WTC11 (cell line): ENCODE measurements at regions not wholly inside any gene's neighbourhood (a gene's known extent, or its start where the extent isn't known, plus 50 kb on each side); places are given as distances from the start of the nearest gene placed in this dataset.

Source experiments
- ATAC-seq: fragments of 200-7000 bp; cut with Tn5 transposase; 2 replicates; pipeline ENCODE4 v1.10.0; 2021; ENCODE audit warnings: mild to moderate bottlenecking, moderate library complexity
- CTCF ChIA-PET: fragments of 300-600 bp; sonication (Branson Sonifier 250); formaldehyde crosslinking; loops from one replicate; lab custom pipeline; 2021; ENCODE audit warnings: antibody characterized with exemption; lab: Charles Lee
- POLR2A ChIA-PET: fragments of 350-600 bp; sonication (Branson Sonifier 250); formaldehyde crosslinking; loops from one replicate; lab custom pipeline; 2021; ENCODE audit warnings: antibody characterized with exemption; lab: Charles Lee
- DNase-seq: peaks from one replicate; pipeline ENCODE4 v3.0.0; 2021; ENCODE audit warnings: low spot score
- H3K27ac Mint-ChIP-seq: 2 replicates; pipeline ENCODE4 v1.8.0; 2021; ENCODE audit warnings: mixed read lengths
- H3K27me3 Mint-ChIP-seq: 2 replicates; pipeline ENCODE4 v1.8.0; 2021; ENCODE audit warnings: low read depth, mild to moderate bottlenecking, moderate library complexity, mixed read lengths
- H3K36me3 Mint-ChIP-seq: 2 replicates; pipeline ENCODE4 v1.8.0; 2021; ENCODE audit warnings: mixed read lengths
- H3K4me1 Mint-ChIP-seq: 2 replicates; pipeline ENCODE4 v1.8.0; 2022; ENCODE audit warnings: mixed read lengths
- H3K4me3 Mint-ChIP-seq: 2 replicates; pipeline ENCODE4 v1.8.0; 2021; ENCODE audit warnings: mild to moderate bottlenecking, moderate library complexity, mixed read lengths
- H3K9me3 Mint-ChIP-seq: 2 replicates; pipeline ENCODE4 v1.8.0; 2021; ENCODE audit warnings: mixed read lengths
- ATF6 ChIP-seq: sonication (generic); formaldehyde crosslinking; IDR thresholded peaks from 2 replicates; pipeline ENCODE4 v1.8.1; 2023; ENCODE audit warnings: mild to moderate bottlenecking, missing genetic modification reagents
- ELF4 ChIP-seq: sonication (generic); formaldehyde crosslinking; IDR thresholded peaks from 2 replicates; pipeline ENCODE4 v1.8.1; 2022; ENCODE audit warnings: low read depth, mild to moderate bottlenecking, moderate library complexity, missing genetic modification reagents
- FOXJ3 ChIP-seq: sonication (generic); formaldehyde crosslinking; IDR thresholded peaks from 2 replicates; pipeline ENCODE4 v1.9.0; 2021; ENCODE audit warnings: missing genetic modification reagents, mild to moderate bottlenecking, borderline replicate concordance
- FOXK1 ChIP-seq: sonication (generic); formaldehyde crosslinking; IDR thresholded peaks from 2 replicates; pipeline ENCODE4 v1.8.0; 2022; ENCODE audit warnings: mild to moderate bottlenecking, moderate library complexity, missing genetic modification reagents
- GABPB1 ChIP-seq: sonication (generic); formaldehyde crosslinking; IDR thresholded peaks from 2 replicates; pipeline ENCODE4 v1.8.1; 2023; ENCODE audit warnings: mild to moderate bottlenecking, missing genetic modification reagents
- NFYB ChIP-seq: sonication (generic); formaldehyde crosslinking; conservative IDR thresholded peaks from 2 replicates; pipeline ENCODE4 v1.8.0; 2022; ENCODE audit warnings: low read depth, missing genetic modification reagents
- RORB ChIP-seq: fragments of 250-450 bp; sonication (Bioruptor Pico); IDR thresholded peaks from 2 replicates; pipeline ENCODE4 v1.9.0; 2021; ENCODE audit warnings: mild to moderate bottlenecking
- SMAD4 ChIP-seq: sonication (generic); formaldehyde crosslinking; IDR thresholded peaks from 2 replicates; pipeline ENCODE4 v1.8.0; 2022; ENCODE audit warnings: mild to moderate bottlenecking, missing genetic modification reagents
- SOX15 ChIP-seq: fragments of 250-450 bp; sonication (Bioruptor Pico); IDR thresholded peaks from 2 replicates; pipeline ENCODE4 v1.9.0; 2021; ENCODE audit warnings: mild to moderate bottlenecking
- ZMAT4 ChIP-seq: fragments of 250-450 bp; sonication (Bioruptor Pico); IDR thresholded peaks from 2 replicates; pipeline ENCODE4 v1.9.0; 2021; ENCODE audit warnings: mild to moderate bottlenecking
- ZNF263 ChIP-seq: sonication (generic); formaldehyde crosslinking; IDR thresholded peaks from 2 replicates; pipeline ENCODE4 v1.8.1; 2022; ENCODE audit warnings: low read depth, mild to moderate bottlenecking, moderate library complexity, missing genetic modification reagents
- ZNF281 ChIP-seq: sonication (generic); formaldehyde crosslinking; IDR thresholded peaks from 2 replicates; pipeline ENCODE4 v1.8.0; 2023; ENCODE audit warnings: mild to moderate bottlenecking, missing genetic modification reagents
- ZNF416 ChIP-seq: fragments of 250-450 bp; sonication (Bioruptor Pico); IDR thresholded peaks from 2 replicates; pipeline ENCODE4 v1.9.0; 2021; ENCODE audit warnings: mild to moderate bottlenecking, inconsistent platforms
- ZNF532 ChIP-seq: fragments of 250-450 bp; sonication (Bioruptor Pico); IDR thresholded peaks from 2 replicates; pipeline ENCODE4 v1.9.0; 2021; ENCODE audit warnings: mild to moderate bottlenecking, borderline replicate concordance
- ZNF671 ChIP-seq: fragments of 250-450 bp; sonication (Bioruptor Pico); IDR thresholded peaks from 2 replicates; pipeline ENCODE4 v1.8.0; 2021; ENCODE audit warnings: mild to moderate bottlenecking
- TF ChIP-seq, protein P1 (sequence below): fragments of 200-600 bp; IDR thresholded peaks from 2 replicates; pipeline ENCODE4 v1.8.0; 2022; ENCODE audit warnings: antibody characterized with exemption
- TF ChIP-seq, protein P2 (sequence below): sonication (generic); formaldehyde crosslinking; IDR thresholded peaks from 2 replicates; pipeline ENCODE4 v1.8.0; 2022; ENCODE audit warnings: mild to moderate bottlenecking, missing genetic modification reagents
- TF ChIP-seq, protein P3 (sequence below): fragments of 250-450 bp; sonication (Bioruptor Pico); IDR thresholded peaks from 2 replicates; pipeline ENCODE4 v1.8.0; 2021; ENCODE audit warnings: mild to moderate bottlenecking

GRCh38 chr14:35963209-35963608 lies 137.1 kb downstream of the BRMS1L start:
- POLR2A ChIA-PET: no interaction called here
- no peak overlapping the region for H3K4me3 Mint-ChIP-seq
- no peak for TF ChIP-seq SOX15 (CRISPR knock-in tag)
- TF ChIP-seq, protein P1, sequence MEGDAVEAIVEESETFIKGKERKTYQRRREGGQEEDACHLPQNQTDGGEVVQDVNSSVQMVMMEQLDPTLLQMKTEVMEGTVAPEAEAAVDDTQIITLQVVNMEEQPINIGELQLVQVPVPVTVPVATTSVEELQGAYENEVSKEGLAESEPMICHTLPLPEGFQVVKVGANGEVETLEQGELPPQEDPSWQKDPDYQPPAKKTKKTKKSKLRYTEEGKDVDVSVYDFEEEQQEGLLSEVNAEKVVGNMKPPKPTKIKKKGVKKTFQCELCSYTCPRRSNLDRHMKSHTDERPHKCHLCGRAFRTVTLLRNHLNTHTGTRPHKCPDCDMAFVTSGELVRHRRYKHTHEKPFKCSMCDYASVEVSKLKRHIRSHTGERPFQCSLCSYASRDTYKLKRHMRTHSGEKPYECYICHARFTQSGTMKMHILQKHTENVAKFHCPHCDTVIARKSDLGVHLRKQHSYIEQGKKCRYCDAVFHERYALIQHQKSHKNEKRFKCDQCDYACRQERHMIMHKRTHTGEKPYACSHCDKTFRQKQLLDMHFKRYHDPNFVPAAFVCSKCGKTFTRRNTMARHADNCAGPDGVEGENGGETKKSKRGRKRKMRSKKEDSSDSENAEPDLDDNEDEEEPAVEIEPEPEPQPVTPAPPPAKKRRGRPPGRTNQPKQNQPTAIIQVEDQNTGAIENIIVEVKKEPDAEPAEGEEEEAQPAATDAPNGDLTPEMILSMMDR: peak; percentile 40; the same call in 1 of the 2 replicates
- no peaks in the 10 kb centered on the region for H3K27me3 Mint-ChIP-seq
- H3K9me3 Mint-ChIP-seq: no peaks in the 10 kb centered on the region; the same call in 1 of the 2 replicates
- no peak for DNase-seq
- ATAC-seq: peak; percentile 89
- H3K4me1 Mint-ChIP-seq: no peaks in the 10 kb centered on the region
- CTCF ChIA-PET: no interaction called here
- no peaks in the 10 kb centered on the region for H3K36me3 Mint-ChIP-seq
- H3K27ac Mint-ChIP-seq: no peak overlapping the region

DNA sequence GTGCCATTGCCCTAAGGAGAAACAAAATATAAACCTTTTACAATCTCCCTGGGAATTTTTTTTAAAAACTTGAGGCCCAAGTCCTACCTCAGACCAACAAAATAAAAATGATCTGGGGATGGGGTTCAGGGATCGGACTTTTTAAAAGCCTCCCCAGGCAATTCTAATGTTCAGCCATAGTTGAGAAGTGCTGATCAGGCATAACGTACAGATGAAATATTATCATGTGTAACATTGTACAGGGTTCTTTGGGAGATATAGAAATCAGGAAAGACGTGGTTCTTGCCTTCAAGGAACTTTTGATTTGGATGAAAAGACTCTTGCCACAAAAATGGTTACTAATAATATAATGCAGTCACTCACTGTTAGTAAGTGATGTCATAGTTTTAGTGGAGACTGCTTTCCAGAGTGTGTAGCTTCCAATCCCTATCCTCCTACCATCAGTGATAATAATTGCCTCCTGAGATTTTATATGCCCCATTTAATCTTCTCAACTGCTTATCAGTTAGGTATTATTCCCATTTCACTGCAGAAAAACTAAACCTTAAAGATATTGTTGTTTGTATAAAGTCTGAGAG lies 135.6 kb downstream of the BRMS1L start:
- H3K4me1 Mint-ChIP-seq: no peaks in the 10 kb centered on the region
- DNase-seq: no peak
- CTCF ChIA-PET: no interaction called here
- no peaks in the 10 kb centered on the region for H3K36me3 Mint-ChIP-seq
- POLR2A ChIA-PET: no interaction called here
- H3K27ac Mint-ChIP-seq: no peak overlapping the region
- no peak for TF ChIP-seq ZNF281
- no peak for TF ChIP-seq ATF6
- TF ChIP-seq ZNF263 (CRISPR knock-in tag): no peak
- TF ChIP-seq, protein P2, sequence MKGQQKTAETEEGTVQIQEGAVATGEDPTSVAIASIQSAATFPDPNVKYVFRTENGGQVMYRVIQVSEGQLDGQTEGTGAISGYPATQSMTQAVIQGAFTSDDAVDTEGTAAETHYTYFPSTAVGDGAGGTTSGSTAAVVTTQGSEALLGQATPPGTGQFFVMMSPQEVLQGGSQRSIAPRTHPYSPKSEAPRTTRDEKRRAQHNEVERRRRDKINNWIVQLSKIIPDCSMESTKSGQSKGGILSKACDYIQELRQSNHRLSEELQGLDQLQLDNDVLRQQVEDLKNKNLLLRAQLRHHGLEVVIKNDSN: no peak
- TF ChIP-seq, protein P3, sequence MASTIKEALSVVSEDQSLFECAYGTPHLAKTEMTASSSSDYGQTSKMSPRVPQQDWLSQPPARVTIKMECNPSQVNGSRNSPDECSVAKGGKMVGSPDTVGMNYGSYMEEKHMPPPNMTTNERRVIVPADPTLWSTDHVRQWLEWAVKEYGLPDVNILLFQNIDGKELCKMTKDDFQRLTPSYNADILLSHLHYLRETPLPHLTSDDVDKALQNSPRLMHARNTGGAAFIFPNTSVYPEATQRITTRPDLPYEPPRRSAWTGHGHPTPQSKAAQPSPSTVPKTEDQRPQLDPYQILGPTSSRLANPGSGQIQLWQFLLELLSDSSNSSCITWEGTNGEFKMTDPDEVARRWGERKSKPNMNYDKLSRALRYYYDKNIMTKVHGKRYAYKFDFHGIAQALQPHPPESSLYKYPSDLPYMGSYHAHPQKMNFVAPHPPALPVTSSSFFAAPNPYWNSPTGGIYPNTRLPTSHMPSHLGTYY (CRISPR knock-in tag): no peak
- no peak for TF ChIP-seq GABPB1 (CRISPR knock-in tag)
- TF ChIP-seq SMAD4 (CRISPR knock-in tag): no peak
- no peak for TF ChIP-seq FOXK1
- TF ChIP-seq ZNF532 (CRISPR knock-in tag): no peak
- no peak for TF ChIP-seq NFYB (CRISPR knock-in tag)
- TF ChIP-seq ZNF671 (CRISPR knock-in tag): no peak
- no peak for TF ChIP-seq ZMAT4 (CRISPR knock-in tag)
- no peak for TF ChIP-seq ZNF416 (CRISPR knock-in tag)
- no peak for TF ChIP-seq RORB
- TF ChIP-seq FOXJ3 (CRISPR knock-in tag): no peak
- no peak for TF ChIP-seq ELF4 (CRISPR knock-in tag)
- ATAC-seq: no peak
- no peak overlapping the region for H3K4me3 Mint-ChIP-seq
- H3K27me3 Mint-ChIP-seq: no peaks in the 10 kb centered on the region
- H3K9me3 Mint-ChIP-seq: no peaks in the 10 kb centered on the region
